ENCODE measurements at regions not wholly inside any gene's neighbourhood (a gene's known extent, or its start where the extent isn't known, plus 50 kb on each side); places are given as distances from the start of the nearest gene placed in this dataset.

GRCh38 chr6:79422666-79423065, 114.6 kb downstream of the LCA5 start:
- no peak overlapping the region for H3K27ac ChIP-seq (ENCODE audit: low read depth in 1 of 2, low read length in 2 of 2)
- no peaks in the 10 kb centered on the region for H3K36me3 Mint-ChIP-seq (ENCODE audit: low read depth)
- H3K27ac Mint-ChIP-seq: no peak overlapping the region
- TF ChIP-seq CTCF (IDR thresholded peaks at IDR 0.05): no peak
- no peak overlapping the region for H3K4me3 ChIP-seq (ENCODE audit: low read length)
- no peak overlapping the region for H3K4me3 Mint-ChIP-seq
- intact Hi-C loops (cut with DNase I, micrococcal nuclease): no loop called here
- ChIA-PET CTCF (no interaction called here), POLR2A (no interaction called here)
- H3K27me3 ChIP-seq (ENCODE audit: control insufficient read depth in 1 of 2, insufficient read depth in 2 of 2, low read length in 2 of 2): no peaks in the 10 kb centered on the region
- H3K9me3 ChIP-seq (ENCODE audit: control insufficient read depth in 1 of 2, insufficient read depth in 1 of 2, low read length in 2 of 2): no peaks in the 10 kb centered on the region
- no peaks in the 10 kb centered on the region for H3K36me3 ChIP-seq (ENCODE audit: insufficient read depth, low read length)
- H3K4me1 ChIP-seq (ENCODE audit: insufficient read depth, low read length): no peaks in the 10 kb centered on the region
- no peaks in the 10 kb centered on the region for H3K4me1 Mint-ChIP-seq (ENCODE audit: low read depth)
- no peaks in the 10 kb centered on the region for H3K9me3 Mint-ChIP-seq
- ATAC-seq (ENCODE audit: poor library complexity): no peak
- no peaks in the 10 kb centered on the region for H3K27me3 Mint-ChIP-seq
- DNase-seq: no peak

GRCh38 chr6:79421707-79422484, 115.3 kb downstream of the LCA5 start:
- Histone ChIP-seq H3K27ac (ENCODE audit: low read depth in 1 of 2, low read length in 2 of 2) (no peak overlapping the region), H3K4me3 (ENCODE audit: low read length) (no peak overlapping the region), H3K9me3 (ENCODE audit: control insufficient read depth in 1 of 2, insufficient read depth in 1 of 2, low read length in 2 of 2) (no peaks in the 10 kb centered on the region), H3K27me3 (ENCODE audit: control insufficient read depth in 1 of 2, insufficient read depth in 2 of 2, low read length in 2 of 2) (no peaks in the 10 kb centered on the region), H3K36me3 (ENCODE audit: insufficient read depth, low read length) (no peaks in the 10 kb centered on the region), H3K4me1 (ENCODE audit: insufficient read depth, low read length) (no peaks in the 10 kb centered on the region)
- intact Hi-C loops (cut with DNase I, micrococcal nuclease): no loop called here
- ATAC-seq (ENCODE audit: poor library complexity) (no peak), DNase-seq (no peak)
- CTCF ChIA-PET: no interaction called here
- H3K36me3 Mint-ChIP-seq (ENCODE audit: low read depth): no peaks in the 10 kb centered on the region
- no peaks in the 10 kb centered on the region for H3K9me3 Mint-ChIP-seq
- POLR2A ChIA-PET: no interaction called here
- H3K27me3 Mint-ChIP-seq: no peaks in the 10 kb centered on the region
- TF ChIP-seq CTCF (IDR thresholded peaks at IDR 0.05): no peak
- no peak overlapping the region for H3K4me3 Mint-ChIP-seq
- H3K27ac Mint-ChIP-seq: no peak overlapping the region
- H3K4me1 Mint-ChIP-seq (ENCODE audit: low read depth): no peaks in the 10 kb centered on the region

GRCh38 chr6:79421001-79421411, 116.2 kb downstream of the LCA5 start:
- TF ChIP-seq CTCF (IDR thresholded peaks at IDR 0.05): no peak
- Histone ChIP-seq H3K27ac (ENCODE audit: low read depth in 1 of 2, low read length in 2 of 2) (no peak overlapping the region), H3K9me3 (ENCODE audit: control insufficient read depth in 1 of 2, insufficient read depth in 1 of 2, low read length in 2 of 2) (no peaks in the 10 kb centered on the region), H3K4me3 (ENCODE audit: low read length) (no peak overlapping the region), H3K4me1 (ENCODE audit: insufficient read depth, low read length) (no peaks in the 10 kb centered on the region), H3K27me3 (ENCODE audit: control insufficient read depth in 1 of 2, insufficient read depth in 2 of 2, low read length in 2 of 2) (no peaks in the 10 kb centered on the region), H3K36me3 (ENCODE audit: insufficient read depth, low read length) (no peaks in the 10 kb centered on the region)
- no peaks in the 10 kb centered on the region for H3K4me1 Mint-ChIP-seq (ENCODE audit: low read depth)
- no peaks in the 10 kb centered on the region for H3K27me3 Mint-ChIP-seq
- H3K4me3 Mint-ChIP-seq: no peak overlapping the region
- H3K36me3 Mint-ChIP-seq (ENCODE audit: low read depth): no peaks in the 10 kb centered on the region
- intact Hi-C loops (cut with DNase I, micrococcal nuclease): no loop called here
- no peak for ATAC-seq (ENCODE audit: poor library complexity)
- POLR2A ChIA-PET: no interaction called here
- no peaks in the 10 kb centered on the region for H3K9me3 Mint-ChIP-seq
- CTCF ChIA-PET: no interaction called here
- no peak for DNase-seq
- no peak overlapping the region for H3K27ac Mint-ChIP-seq
